GM12865 (cell line): ENCODE measurements at regions not wholly inside any gene's neighbourhood (a gene's known extent, or its start where the extent isn't known, plus 50 kb on each side); places are given as distances from the start of the nearest gene placed in this dataset.

Experiments
- DNase-seq: peaks from one replicate; pipeline ENCODE4 v3.0.0; 2010; ENCODE audit warnings: low read depth
- H3K4me3 ChIP-seq: 2 replicates; pipeline ENCODE4 v1.5.1; 2011; ENCODE audit warnings: mild to moderate bottlenecking, low read depth, low read length, control low read depth
- TF ChIP-seq, protein P1 (sequence below): IDR thresholded peaks from 2 replicates; pipeline ENCODE4 v1.5.1; 2011; ENCODE audit warnings: low read length, control low read depth, low read depth, inconsistent platforms; ENCODE audit not compliant: insufficient read depth; ENCODE audit errors: missing control alignments

DNA sequence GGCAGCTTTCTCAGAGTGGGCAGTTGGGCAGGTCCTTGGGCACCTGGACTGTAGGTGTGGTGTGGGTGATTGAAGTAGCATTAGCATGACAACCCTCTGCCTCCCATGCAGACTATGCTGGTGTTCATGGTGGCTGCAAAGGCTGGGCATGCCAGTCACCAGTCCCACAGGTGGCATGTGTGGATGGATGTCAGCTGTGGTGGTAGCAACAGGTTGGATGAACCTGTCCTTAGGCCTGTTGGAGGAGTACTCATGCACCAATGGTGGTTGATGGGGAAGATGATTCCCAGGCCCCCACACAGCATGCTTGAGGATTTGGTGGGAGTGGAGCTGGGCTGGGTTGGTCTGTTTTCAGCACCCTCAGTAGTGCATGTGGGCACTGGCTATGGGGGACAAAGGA, 251.1 kb downstream of the PAX1 start:
- no peak overlapping the region for H3K4me3 ChIP-seq
- TF ChIP-seq, protein P1, sequence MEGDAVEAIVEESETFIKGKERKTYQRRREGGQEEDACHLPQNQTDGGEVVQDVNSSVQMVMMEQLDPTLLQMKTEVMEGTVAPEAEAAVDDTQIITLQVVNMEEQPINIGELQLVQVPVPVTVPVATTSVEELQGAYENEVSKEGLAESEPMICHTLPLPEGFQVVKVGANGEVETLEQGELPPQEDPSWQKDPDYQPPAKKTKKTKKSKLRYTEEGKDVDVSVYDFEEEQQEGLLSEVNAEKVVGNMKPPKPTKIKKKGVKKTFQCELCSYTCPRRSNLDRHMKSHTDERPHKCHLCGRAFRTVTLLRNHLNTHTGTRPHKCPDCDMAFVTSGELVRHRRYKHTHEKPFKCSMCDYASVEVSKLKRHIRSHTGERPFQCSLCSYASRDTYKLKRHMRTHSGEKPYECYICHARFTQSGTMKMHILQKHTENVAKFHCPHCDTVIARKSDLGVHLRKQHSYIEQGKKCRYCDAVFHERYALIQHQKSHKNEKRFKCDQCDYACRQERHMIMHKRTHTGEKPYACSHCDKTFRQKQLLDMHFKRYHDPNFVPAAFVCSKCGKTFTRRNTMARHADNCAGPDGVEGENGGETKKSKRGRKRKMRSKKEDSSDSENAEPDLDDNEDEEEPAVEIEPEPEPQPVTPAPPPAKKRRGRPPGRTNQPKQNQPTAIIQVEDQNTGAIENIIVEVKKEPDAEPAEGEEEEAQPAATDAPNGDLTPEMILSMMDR, result no peak
- DNase-seq, result no peak

DNA sequence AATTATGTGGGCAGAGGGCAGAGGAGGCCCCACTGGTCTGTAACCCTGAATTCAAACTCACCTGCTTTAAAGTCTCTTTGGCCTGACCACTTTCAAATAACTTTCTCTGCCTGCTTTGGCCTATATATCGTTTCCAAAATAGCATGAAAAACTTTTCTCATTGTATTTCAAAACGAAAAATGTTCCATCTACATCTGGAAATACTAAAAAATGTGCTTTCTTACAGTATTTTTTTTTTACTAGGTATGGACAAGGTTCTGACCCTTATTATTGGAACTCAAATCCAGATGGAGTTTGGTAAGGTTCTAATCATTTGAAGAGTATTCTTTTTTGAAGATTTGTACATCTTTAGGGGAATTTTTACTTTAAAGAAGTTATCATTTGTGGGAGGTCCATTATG, 241.9 kb downstream of the PAX1 start:
- TF ChIP-seq, protein P1, result no peak
- DNase-seq, result no peak
- no peak overlapping the region for H3K4me3 ChIP-seq

DNA sequence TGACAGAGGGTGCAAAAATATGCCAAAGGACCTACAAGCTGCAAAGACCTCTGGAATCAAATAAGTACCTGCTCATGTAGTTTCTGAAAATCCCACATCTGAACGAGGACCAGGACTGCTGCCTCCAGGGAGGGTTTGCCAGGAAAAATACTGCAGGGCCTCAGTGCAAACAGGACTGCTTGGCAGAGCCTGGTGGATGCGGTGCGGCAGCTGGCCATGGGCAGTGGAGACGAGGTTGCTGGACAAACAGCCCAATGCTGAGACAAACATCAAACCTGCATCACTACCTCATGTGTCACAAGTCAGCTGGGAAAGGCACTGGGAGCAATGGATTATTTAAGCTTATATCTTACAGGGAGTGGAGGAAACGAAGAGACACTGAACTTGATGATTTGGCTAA, 238.8 kb downstream of the PAX1 start:
- H3K4me3 ChIP-seq, result no peak overlapping the region
- TF ChIP-seq, protein P1, result no peak
- no peak for DNase-seq

DNA sequence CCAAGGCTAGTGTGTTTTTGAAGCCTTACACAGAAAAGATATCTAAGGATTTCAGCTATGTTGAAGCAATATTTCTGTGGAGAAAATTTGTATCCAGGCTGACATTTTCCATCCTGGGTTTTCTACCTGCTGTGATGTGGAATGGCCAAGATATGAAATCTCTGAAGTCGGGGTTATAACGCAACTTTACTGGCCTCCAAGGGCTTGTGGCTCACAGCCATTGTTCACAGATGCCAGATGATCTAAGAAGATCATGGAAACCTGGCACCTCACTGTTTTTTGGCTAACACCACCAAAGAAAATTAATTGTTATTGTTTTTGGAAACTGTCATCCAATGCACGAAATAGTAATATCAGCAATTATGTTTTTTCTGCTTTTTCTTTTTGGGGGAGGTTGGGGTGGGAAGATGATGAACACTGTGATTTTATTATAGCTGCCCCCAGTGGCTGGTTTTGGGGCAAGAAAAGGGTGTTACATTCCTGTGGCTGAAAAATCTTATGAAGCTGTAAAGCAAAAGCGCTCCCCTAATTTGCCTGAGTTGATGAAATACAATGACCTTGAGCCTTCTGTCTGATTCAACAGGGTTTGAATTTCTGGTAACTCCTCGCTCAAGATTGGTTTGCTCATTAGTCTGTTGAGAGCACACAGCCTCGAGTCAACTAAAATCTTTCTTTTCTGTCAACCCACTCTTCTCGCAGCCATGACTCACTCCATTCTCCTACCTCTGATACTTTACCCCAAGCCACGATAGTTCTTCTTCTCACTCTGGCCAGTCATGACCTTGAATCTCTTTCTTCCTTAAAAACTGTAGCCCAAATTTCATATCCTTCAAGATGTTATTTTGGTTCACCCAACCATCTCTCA, 236.7 kb downstream of the PAX1 start:
- DNase-seq, result no peak
- TF ChIP-seq, protein P1, result no peak
- no peak overlapping the region for H3K4me3 ChIP-seq

DNA sequence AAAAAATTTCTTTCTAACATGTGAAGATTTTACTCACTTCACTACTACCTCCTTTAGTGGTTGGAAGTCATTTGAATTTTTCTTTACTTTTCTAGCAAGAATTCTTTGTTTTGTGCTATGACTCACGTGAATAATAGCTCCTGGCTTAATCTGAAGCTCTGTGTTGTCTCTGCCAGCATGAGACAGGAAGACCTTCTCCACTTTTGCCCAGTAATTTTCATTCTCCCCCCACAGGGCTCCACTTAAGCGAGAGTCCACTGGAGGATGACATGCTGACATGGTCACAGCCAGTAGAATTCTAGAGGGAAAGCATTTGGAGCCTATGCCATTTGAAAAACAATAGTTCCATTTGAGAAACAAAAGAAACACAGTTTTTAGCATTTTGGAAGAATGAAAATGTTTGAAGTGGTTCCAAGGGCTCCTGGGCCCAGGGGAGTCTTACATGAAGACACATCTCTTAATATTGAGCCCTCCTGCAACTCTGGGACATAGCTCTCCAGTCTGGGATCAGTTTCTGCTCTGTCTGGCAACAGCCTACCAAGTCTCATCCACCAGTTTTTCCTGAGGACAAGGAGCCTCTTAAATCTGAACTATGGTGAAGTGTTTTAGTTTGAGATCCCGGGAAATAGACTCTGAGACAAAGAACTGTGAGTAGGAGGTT, 231.4 kb downstream of the PAX1 start:
- no peak for DNase-seq
- TF ChIP-seq, protein P1, result no peak
- H3K4me3 ChIP-seq, result no peak overlapping the region

DNA sequence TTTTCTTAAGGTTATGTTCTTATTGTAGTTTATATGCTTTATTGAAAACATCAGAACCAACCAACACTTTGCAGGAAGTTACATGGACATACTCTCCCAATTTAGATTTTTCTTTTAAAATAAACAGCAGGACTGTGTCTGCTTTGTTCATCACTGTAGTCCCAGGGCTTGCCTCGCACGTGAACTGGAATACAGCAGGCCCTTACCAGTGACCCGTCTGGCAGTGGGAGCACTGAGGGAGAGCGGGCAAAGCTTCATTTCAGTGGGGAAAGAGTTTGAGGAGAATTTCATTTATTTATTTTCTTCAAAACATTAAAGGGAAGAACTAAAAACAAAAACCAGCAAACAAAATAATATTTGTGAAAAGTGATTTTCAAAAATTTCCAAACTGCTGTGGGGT, 230.8 kb downstream of the PAX1 start:
- H3K4me3 ChIP-seq, result no peak overlapping the region
- no peak for DNase-seq
- TF ChIP-seq, protein P1, result no peak
